ENCODE measurements at regions not wholly inside any gene's neighbourhood (a gene's known extent, or its start where the extent isn't known, plus 50 kb on each side); places are given as distances from the start of the nearest gene placed in this dataset.
"Not testable (repeated sequence)": the region's sequence is repeated elsewhere in the genome, so short reads cannot be mapped to it uniquely, and the experiment has no call there.

- intact Hi-C loops (cut with DNase I): loop anchor here (10.0 kb wide), 1 partner anchor 172 kb away; no protein-coding TSS in a partner anchor
- peak in 41 of 42 donors; percentile 34 to 87 (median 62) for DNase-seq
Observed at GRCh38 chr12:13362260-13362841, 165.8 kb downstream of the EMP1 start.

DNA sequence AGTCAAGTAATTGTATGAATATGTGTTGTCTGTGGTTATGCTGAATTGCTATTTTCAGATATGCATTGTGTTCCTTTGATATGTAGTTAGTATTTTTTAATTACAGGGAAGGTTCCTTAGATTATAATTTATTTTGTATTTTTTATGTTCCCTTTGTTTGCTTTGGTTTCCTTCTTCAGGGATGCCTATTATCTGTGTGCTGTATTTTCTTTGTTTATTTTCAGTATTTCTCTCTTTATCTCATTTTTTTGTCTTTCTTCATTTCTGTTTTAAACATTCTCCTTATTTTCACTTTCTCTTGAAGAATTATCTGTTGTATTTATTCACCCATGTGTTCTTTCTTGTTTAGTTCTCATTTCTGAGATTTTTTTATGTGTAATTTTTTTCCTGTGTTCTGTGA is 163.1 kb downstream of the EMP1 start:
- no peak for DNase-seq
- intact Hi-C loops (cut with DNase I): loop anchor here (10.0 kb wide), 1 partner anchor 175 kb away; no protein-coding TSS in a partner anchor

DNA sequence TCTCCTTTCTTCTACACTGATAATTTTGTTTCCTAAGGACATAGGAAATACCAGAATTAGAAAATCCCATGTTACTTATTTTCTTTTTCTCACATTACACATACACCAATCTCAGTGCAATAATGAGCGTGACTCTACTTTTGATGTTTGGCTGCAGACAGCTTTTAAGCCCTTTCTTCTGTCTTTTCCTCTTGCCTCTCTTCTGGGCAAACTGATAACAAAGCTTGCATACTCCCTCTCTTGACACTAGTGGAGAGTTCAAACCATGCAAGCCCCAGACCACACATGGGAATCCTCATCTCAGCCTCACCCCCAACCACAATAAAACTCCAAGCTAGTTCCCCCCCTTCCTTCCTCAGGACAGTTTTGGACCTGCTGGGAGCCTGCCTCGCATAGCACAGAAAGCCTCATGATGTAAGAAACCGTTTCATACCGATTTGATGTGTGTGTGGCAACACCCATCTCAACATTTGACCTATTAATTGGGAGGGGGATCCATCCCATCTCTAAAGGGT is 161.9 kb downstream of the EMP1 start:
- intact Hi-C loops (cut with DNase I): no loop called here
- DNase-seq: no peak

DNA sequence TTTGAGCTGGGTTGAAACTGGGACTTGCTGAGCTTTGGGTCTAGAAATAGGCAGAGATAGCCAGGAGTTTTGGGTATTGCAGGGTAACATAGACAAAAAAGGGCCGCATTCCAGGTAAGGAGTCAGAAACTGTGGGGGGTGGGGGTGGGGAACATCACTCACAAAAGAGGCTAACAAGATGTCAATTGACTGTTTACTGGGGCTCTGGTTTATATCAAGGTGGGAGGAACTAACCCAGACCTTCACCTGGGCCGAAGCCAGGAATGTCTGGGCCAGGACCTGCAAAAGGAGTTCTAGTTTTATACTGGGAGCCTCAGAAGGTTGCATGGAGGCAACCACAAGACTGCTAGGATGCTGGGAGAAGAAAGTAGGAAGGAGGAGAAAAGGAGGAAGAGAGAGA is 154.4 kb downstream of the EMP1 start:
- intact Hi-C loops (cut with DNase I): no loop called here
- no peak for DNase-seq

- no peak for DNase-seq
- intact Hi-C loops (cut with DNase I): no loop called here
Observed at GRCh38 chr12:13350381-13350780, 153.9 kb downstream of the EMP1 start.

DNA sequence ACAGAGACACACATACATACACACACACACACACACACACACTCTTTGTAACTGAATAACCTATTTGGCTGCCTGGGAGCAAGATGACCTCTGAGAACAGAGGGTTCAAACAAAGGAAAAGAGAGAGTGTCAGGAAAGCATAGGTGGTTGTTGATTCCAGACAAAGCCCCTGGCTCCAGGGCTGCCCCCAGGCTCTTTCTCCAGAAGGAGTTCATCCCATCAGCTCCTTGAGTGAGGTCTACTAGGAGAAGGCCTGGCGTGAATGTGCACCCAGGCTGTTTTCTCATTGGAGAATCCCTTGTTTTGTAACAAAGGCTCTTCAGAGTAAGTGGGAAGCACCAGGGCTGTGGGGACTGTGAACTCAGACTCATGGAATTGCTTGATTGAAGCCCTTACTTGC is 151.9 kb downstream of the EMP1 start:
- intact Hi-C loops (cut with DNase I): no loop called here

DNA sequence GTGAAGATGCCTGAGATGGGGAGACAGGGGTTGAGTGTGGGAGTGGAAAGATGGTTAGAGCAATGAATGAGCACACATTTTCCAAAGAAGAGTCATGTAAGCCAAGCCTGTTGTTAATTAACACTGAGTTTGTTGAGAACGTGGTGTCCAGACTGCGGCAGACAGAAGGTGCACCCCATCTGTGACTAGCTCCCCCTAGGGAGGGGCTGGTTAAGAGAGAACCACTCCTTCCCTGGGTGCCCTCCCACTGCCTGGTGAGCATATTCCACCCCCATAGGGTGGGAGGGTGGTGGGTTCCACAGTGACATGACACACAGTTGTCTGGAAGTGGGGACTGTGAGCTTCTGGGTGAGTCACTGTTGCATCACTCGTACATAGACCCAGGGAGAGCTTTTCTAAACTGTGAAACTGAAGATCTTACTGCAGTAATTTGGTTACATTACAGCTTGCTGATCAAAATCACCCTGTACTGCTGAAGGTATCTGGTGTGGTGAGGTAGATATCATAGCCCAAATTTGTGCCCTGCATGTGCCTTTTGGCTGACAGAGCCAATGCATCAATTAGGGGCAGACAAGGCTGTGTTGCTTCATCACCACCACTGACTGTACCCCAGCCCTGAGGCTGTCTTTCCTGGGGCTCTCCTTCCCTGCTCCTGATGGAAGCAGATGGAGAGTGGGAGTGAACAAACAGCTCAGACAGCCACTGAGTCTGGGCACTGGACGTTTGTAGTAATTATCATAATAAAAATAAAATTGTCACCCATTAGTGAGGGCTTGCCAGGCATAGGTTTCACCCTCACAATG is 150.9 kb downstream of the EMP1 start:
- peak; percentile 31 to 92 (median 71) for DNase-seq

More for the DNA sequence above, 151.9 kb downstream of the EMP1 start:
- DNase-seq: no peak

GRCh38 chr12:13345722-13346121 is 149.2 kb downstream of the EMP1 start:
- intact Hi-C loops (cut with DNase I): no loop called here
- DNase-seq: no peak

More for the DNA sequence above, 150.9 kb downstream of the EMP1 start:
- intact Hi-C loops (cut with DNase I): no loop called here

GRCh38 chr12:13343375-13343774 is 146.8 kb downstream of the EMP1 start:
- DNase-seq: peak in 5 of 42 donors; percentile 6 to 47 (median 19)
- intact Hi-C loops (cut with DNase I): no loop called here

GRCh38 chr12:13342971-13343370 is 146.4 kb downstream of the EMP1 start:
- no peak for DNase-seq
- intact Hi-C loops (cut with DNase I): no loop called here

DNA sequence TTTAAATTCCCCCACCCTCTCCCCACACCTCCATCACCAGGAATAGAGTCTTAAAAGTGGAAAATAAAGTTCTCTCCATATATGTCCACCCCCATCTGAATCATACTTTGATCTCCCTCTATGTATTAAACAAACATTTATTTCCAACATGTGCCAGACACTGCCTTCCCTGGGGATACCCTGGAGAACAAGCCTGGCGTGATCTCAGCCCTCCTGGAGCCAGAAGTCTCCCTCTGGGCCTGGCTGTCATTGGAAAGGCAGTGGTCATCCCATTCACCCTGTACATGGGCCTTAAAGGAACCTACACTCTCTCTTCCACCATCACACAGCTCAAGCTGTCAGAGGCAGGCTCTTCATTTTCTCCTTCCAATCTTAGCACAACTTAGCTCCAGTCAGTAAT is 143.6 kb downstream of the EMP1 start:
- no peak for DNase-seq
- intact Hi-C loops (cut with DNase I): no loop called here

DNA sequence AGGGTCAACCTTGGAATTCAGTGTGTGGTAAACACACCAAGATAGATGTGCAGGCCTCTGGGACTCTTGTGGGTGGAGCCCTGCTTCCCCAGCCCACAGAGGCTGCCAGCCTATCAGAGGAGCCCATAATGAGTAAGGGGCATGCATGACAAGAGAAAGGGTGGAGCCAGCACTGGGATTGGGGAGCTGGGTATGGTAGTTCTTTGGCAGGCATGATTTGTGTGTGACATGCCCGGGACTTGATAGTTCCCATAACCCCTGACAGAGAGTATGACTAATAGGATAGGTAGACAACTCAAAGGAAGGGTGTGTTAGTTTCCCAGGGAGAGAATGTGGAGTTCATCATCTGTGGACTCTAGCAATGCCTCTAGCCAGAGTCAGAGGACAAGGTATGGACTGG is 143.0 kb downstream of the EMP1 start:
- DNase-seq: no peak
- intact Hi-C loops (cut with DNase I): no loop called here

DNA sequence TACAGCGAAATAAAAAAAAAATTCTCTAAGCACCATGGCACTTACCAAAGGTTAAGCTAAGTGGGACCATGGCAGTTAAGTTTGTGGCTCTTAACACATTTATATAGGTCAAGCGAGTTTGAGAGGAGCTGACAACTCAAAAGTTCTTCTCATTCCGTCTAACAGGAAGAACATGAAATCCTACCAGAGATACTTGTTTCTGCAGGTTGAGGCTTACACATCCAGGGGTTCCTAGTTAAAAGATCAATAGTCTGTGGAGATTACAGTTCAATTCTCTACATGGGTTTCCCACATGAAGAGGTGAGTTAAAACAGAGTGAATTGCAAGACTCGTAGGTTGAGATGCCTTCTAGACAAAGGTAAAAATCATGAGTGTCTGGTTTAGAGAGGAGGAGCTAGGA is 142.6 kb downstream of the EMP1 start:
- no peak for DNase-seq
- intact Hi-C loops (cut with DNase I): no loop called here

DNA sequence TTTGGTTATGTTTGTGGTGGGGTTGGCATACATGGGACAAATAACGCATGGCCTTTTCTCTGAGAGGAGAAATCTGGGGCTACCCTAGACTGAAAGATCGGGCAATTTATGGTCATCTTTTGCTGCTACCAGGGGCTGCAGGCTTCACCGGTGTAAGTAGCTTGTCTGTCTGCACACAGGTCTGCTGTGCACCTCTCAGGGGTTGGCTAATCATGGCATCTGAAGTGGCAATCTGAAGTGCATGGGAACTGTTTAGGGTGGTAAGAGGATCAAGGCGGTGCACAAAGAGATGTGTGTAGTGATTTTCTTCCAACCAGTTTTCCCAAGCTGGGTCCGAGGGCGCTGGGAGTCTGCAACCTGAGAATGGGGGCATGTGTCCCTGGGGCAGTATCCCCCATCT is 141.3 kb downstream of the EMP1 start:
- intact Hi-C loops (cut with DNase I): no loop called here

GRCh38 chr12:13336216-13336615 is 139.7 kb downstream of the EMP1 start:
- no peak for DNase-seq
- intact Hi-C loops (cut with DNase I): no loop called here

More for the DNA sequence above, 141.3 kb downstream of the EMP1 start:
- no peak for DNase-seq

DNA sequence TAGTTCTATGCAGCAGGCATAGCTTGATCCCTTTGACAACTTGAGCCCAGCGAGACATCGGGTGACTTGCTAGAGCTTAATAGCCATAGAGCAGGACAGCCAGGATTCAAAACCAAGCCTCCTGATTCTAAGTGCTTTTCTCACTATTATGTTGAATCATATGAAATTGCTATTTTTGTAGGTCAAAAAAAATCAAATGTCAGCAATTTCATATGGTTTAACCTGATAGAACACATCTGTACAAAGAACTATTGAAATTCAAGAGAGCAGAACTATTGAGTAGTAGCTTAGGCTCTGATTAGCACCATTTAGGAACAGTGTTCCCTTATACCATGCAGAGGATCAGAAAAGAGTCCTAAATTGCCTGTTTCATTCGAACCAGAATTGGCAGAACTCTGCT is 132.0 kb downstream of the EMP1 start:
- no peak for DNase-seq
- intact Hi-C loops (cut with DNase I): no loop called here

- intact Hi-C loops (cut with DNase I): no loop called here
- no peak for DNase-seq
Observed at GRCh38 chr12:13326076-13326475, 129.6 kb downstream of the EMP1 start.

DNA sequence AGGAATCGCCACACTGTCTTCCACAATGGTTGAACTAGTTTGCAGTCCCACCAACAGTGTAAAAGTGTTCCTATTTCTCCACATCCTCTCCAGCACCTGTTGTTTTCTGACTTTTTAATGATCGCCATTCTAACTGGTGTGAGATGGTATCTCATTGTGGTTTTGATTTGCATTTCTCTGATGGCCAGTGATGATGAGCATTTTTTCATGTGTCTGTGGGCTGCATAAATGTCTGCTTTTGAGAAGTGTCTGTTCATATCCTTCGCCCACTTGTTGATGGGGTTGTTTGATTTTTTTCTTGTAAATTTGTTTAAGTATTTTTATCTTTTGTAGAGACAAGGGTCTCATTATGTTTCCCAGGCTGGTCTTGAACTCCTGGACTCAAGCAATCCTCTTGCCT is 128.5 kb downstream of the EMP1 start:
- intact Hi-C loops (cut with DNase I); DNase-seq: not testable (repeated sequence)

GRCh38 chr12:13318231-13319015 is 121.9 kb downstream of the EMP1 start:
- intact Hi-C loops (cut with DNase I): no loop called here
- DNase-seq: no peak

All from head of caudate nucleus (tissue), 42 donors.